Tibial nerve (tissue), 4 donors: ENCODE measurements at regions not wholly inside any gene's neighbourhood (a gene's known extent, or its start where the extent isn't known, plus 50 kb on each side); places are given as distances from the start of the nearest gene placed in this dataset.
A peak's percentile ranks its signal among the peaks of the same experiment; 100 is the strongest.

Experiments
- DNase-seq, 2 donors: peaks; one replicate each; pipeline ENCODE4 v3.0.0-alpha.2; 2019; ENCODE audit warnings: low spot score in 2 of 2
- H3K27ac ChIP-seq, 4 donors: fragments of 200-600 bp; sonication (generic) in 3 of 4; one replicate each; pipeline ENCODE4 v1.5.1; 2017 to 2019; ENCODE audit warnings: mild to moderate bottlenecking in 1 of 4
- H3K27me3 ChIP-seq, 2 donors: fragments of 200-600 bp; sonication (generic) in 1 of 2; one replicate each; pipeline versions ENCODE4 v1.5.1 to v1.6.0; 2017 to 2019
- H3K36me3 ChIP-seq, 3 donors: fragments of 200-600 bp; sonication (generic); one replicate each; pipeline ENCODE4 v1.5.1; 2018 to 2019
- H3K4me1 ChIP-seq, 4 donors: fragments of 200-600 bp; sonication (generic) in 3 of 4; one replicate each; pipeline ENCODE4 v1.5.1; 2017 to 2019
- H3K4me3 ChIP-seq, 4 donors: fragments of 200-600 bp; sonication (generic) in 3 of 4; one replicate each; pipeline ENCODE4 v1.5.1; 2017 to 2019; ENCODE audit warnings: mild to moderate bottlenecking in 1 of 4, moderate library complexity in 1 of 4
- H3K9me3 ChIP-seq, 4 donors: fragments of 200-600 bp; sonication (generic) in 3 of 4; one replicate each; pipeline ENCODE4 v1.5.1; 2017 to 2019
- EP300 ChIP-seq, 2 donors: sonication (generic); formaldehyde crosslinking; IDR thresholded peaks; one replicate each; pipeline ENCODE4 v1.6.1; 2017; ENCODE audit warnings: antibody characterized with exemption in 2 of 2, mild to moderate bottlenecking in 1 of 2
- POLR2A ChIP-seq, 2 donors: fragments of 450-650 bp; IDR thresholded peaks; one replicate each; pipeline ENCODE4 v1.6.1; 2017; ENCODE audit warnings: antibody characterized with exemption in 2 of 2, mild to moderate bottlenecking in 2 of 2, moderate library complexity in 2 of 2
- WGBS, 2 donors: methylation state at CpG; one replicate each; pipeline ENCODE4 v1.1.5; 2018; 5-methylcytosine and 5-hydroxymethylcytosine counted together
- TF ChIP-seq, protein P1 (sequence below), 5 experiments: fragments of 200-600 bp in 3 of 5; fragments of 450-650 bp in 2 of 5; sonication (generic) in 3 of 5; IDR thresholded peaks; one replicate each; pipeline ENCODE4 v1.5.1; 2016 to 2019; ENCODE audit warnings: antibody characterized with exemption in 5 of 5, mild to moderate bottlenecking in 3 of 5, moderate library complexity in 2 of 5

DNA sequence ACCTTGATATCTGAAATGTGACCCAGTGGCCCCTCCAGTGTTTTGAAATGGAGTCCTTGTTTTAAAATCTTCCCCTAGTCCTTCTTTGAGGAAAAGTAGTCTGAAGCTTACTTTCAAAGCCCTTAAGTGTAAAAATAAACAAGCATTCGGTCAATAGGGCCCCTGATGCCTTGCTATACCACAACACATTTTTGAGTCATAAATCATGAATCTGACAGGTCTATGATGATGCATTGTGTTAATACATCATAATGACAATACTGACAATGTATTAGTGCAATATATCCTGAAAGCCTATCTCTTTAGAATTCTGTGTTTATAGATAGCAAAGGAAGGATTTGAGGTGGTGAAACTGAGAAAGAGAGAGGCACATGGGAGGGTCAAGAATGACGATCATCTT, 464.2 kb downstream of the MEIS1 start:
- WGBS, 2 donors, result 82 to 91% methylated on average over 2 of the region's 2 CpGs
- Histone ChIP-seq H3K36me3 (no peaks in the 10 kb centered on the region), H3K4me3 (no peak overlapping the region), H3K27me3 (no peaks in the 10 kb centered on the region), H3K27ac (peak overlapping the region in 1 of 4 donors; percentile 63), H3K9me3 (no peaks in the 10 kb centered on the region), H3K4me1 (peaks cover 0 to 13% (median 4%) of the 10 kb centered on the region in 4 donors)
- TF ChIP-seq EP300 (IDR thresholded peaks at IDR 0.05) (no peak), POLR2A (IDR thresholded peaks at IDR 0.05) (no peak)
- TF ChIP-seq, protein P1, sequence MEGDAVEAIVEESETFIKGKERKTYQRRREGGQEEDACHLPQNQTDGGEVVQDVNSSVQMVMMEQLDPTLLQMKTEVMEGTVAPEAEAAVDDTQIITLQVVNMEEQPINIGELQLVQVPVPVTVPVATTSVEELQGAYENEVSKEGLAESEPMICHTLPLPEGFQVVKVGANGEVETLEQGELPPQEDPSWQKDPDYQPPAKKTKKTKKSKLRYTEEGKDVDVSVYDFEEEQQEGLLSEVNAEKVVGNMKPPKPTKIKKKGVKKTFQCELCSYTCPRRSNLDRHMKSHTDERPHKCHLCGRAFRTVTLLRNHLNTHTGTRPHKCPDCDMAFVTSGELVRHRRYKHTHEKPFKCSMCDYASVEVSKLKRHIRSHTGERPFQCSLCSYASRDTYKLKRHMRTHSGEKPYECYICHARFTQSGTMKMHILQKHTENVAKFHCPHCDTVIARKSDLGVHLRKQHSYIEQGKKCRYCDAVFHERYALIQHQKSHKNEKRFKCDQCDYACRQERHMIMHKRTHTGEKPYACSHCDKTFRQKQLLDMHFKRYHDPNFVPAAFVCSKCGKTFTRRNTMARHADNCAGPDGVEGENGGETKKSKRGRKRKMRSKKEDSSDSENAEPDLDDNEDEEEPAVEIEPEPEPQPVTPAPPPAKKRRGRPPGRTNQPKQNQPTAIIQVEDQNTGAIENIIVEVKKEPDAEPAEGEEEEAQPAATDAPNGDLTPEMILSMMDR (IDR thresholded peaks at IDR 0.05), result no peak
- no peak for DNase-seq

DNA sequence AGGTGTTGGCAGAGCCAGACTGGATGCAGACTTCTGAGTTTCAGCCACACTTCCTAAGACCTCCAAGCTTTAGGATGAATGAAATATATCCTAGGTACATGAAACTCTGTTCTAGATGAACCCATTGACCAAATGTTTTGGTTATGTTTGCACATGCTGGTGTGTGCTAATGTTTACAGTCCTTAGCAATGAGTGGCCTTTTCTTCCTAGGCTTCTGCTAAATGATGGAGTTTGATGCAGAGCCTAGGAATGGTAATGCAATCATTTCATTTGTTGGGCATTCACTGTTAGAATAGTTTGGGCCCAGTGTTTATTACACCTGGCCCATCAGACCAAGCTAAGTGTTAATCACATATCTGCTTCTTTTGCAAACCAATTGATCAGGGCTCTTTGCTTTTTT, 464.7 kb downstream of the MEIS1 start:
- H3K4me1 ChIP-seq, result peaks cover 0 to 13% (median 4%) of the 10 kb centered on the region in 4 donors
- DNase-seq, result no peak

DNA sequence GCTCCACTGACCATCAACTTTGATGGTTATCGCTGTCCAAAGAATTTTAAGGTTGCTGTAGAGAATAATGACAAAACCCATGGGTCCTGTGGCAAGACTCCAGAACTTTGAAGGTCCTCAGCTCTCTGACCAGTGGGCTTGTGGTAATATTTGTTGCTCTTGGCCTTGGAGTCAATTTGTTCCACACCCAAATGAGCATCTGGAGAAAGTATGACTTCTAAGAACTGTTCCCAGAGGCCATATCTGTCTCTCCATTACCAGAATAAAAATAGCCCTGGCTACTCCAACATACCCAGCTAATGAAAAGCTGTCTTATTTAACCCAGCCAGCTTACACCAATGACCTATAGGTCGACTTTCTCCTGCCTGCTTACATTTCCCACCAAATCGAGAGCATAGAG, 466.4 kb downstream of the MEIS1 start:
- TF ChIP-seq, protein P1 (IDR thresholded peaks at IDR 0.05), result no peak
- TF ChIP-seq POLR2A (IDR thresholded peaks at IDR 0.05) (no peak), EP300 (IDR thresholded peaks at IDR 0.05) (no peak)
- H3K9me3 ChIP-seq, result no peaks in the 10 kb centered on the region
- H3K36me3 ChIP-seq, result no peaks in the 10 kb centered on the region
- no peak overlapping the region for H3K4me3 ChIP-seq
- H3K27me3 ChIP-seq, result no peaks in the 10 kb centered on the region
- 52 to 64% methylated on average over 3 of the region's 3 CpGs for WGBS, 2 donors
- DNase-seq, result no peak
- peaks cover 0 to 13% (median 4%) of the 10 kb centered on the region in 4 donors for H3K4me1 ChIP-seq
- H3K27ac ChIP-seq, result no peak overlapping the region

More for the DNA sequence above, 464.7 kb downstream of the MEIS1 start:
- Histone ChIP-seq H3K9me3 (no peaks in the 10 kb centered on the region), H3K27me3 (no peaks in the 10 kb centered on the region), H3K4me3 (no peak overlapping the region), H3K27ac (peak overlapping the region in 1 of 4 donors; percentile 63), H3K36me3 (no peaks in the 10 kb centered on the region)
- TF ChIP-seq POLR2A (IDR thresholded peaks at IDR 0.05) (no peak), EP300 (IDR thresholded peaks at IDR 0.05) (no peak)
- TF ChIP-seq, protein P1 (IDR thresholded peaks at IDR 0.05), result no peak

DNA sequence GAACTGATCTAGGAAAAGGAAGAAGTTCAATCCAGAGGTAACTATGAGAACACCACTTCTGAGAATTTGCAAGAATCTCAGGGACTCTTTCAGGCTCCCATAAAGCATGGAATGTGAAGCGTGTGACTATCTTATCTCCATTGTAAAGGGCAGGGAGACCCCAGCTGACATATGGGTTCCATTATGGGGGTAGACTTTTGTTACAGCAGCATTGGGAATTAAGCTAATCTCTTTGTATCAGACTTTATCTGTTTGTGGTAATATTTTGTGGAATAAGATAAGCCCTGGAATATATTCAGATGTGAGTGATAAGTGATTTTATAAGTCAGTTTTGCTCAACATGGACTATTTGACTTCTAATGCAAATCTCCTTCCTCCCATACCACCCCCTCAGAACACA, 468.3 kb downstream of the MEIS1 start:
- H3K9me3 ChIP-seq, result no peaks in the 10 kb centered on the region
- no peaks in the 10 kb centered on the region for H3K36me3 ChIP-seq
- H3K4me3 ChIP-seq, result no peak overlapping the region
- H3K4me1 ChIP-seq, result peaks cover 0 to 5% (median 2%) of the 10 kb centered on the region in 4 donors
- no peak overlapping the region for H3K27ac ChIP-seq
- 92 to 100% methylated on average over 1 of the region's 1 CpG for WGBS, 2 donors
- DNase-seq, result no peak
- no peaks in the 10 kb centered on the region for H3K27me3 ChIP-seq
- TF ChIP-seq EP300 (IDR thresholded peaks at IDR 0.05), result no peak
- no peak for TF ChIP-seq POLR2A (IDR thresholded peaks at IDR 0.05)
- TF ChIP-seq, protein P1 (IDR thresholded peaks at IDR 0.05), result no peak

DNA sequence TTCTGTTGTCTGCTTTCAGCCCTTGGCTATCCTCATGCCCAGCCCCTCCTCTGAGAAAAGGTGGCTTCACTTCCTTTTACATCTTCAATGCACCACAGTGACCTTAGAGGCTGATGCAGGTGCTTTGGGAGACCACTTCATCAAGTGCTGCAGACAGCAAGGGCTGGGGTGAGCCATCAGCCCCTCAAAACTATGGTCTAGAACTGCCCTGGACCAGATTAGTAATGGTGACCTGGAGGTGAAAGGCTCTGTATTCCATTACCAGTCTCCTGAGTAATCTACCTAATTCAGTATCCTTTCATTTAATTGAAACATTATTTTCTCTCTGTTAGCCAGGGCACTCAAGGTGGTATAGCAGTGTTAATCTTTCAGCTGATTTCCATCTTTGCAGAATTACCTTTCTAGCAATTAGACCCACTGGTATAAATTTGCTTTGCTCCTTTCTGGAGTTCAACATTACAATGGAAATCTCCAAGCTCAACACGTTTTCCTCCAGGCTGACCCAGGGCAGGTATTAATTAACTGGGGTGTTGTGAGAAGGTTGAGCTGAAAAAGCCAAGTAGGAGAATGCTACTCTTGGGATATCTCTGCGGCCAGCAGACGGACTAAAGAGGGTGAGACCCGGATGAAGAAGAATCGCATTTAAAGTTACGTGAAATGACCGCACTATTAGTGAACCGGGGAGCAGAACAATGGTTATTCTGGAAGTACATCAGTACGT, 469.0 kb downstream of the MEIS1 start:
- Histone ChIP-seq H3K27ac (no peak overlapping the region), H3K4me3 (no peak overlapping the region), H3K9me3 (no peaks in the 10 kb centered on the region), H3K4me1 (peaks cover 0 to 5% (median 0%) of the 10 kb centered on the region in 4 donors), H3K36me3 (no peaks in the 10 kb centered on the region), H3K27me3 (no peaks in the 10 kb centered on the region)
- TF ChIP-seq, protein P1 (IDR thresholded peaks at IDR 0.05), result no peak
- TF ChIP-seq POLR2A (IDR thresholded peaks at IDR 0.05) (no peak), EP300 (IDR thresholded peaks at IDR 0.05) (no peak)
- DNase-seq, result no peak
- WGBS, 2 donors, result 91% methylated on average over 9 of the region's 9 CpGs
